IMR-90 (cell line): ENCODE measurements at regions not wholly inside any gene's neighbourhood (a gene's known extent, or its start where the extent isn't known, plus 50 kb on each side); places are given as distances from the start of the nearest gene placed in this dataset.

Source experiments
- ATAC-seq: fragments of 200-7000 bp; cut with Tn5 transposase; 2 replicates; pipeline ENCODE4 v1.9.1; 2020; ENCODE audit warnings: low read depth, mild to moderate bottlenecking, moderate library complexity
- BruUV-seq: library from RNA; stranded (reverse); fragments of 400-500 nt; replicated peaks from 2 replicates; lab custom pipeline; 2021; lab: Mats Ljungman, UMichigan
- CTCF ChIA-PET: fragments of 300-600 bp; formaldehyde crosslinking; extraction: SDS; loops from one replicate; lab custom pipeline; 2021; ENCODE audit warnings: antibody characterized with exemption; lab: Yijun Ruan, JAX
- POLR2A ChIA-PET: fragments of 300-600 bp; sonication (Branson Sonifier 250); formaldehyde crosslinking; loops from one replicate; lab custom pipeline; 2022; ENCODE audit warnings: antibody characterized with exemption; ENCODE audit not compliant: unreplicated experiment; lab: Charles Lee
- DNase-seq: peaks from one replicate; pipeline ENCODE4 v3.0.0; 2013
- H2AFZ ChIP-seq: replicated peaks from 2 replicates; pipeline ENCODE3; 2013; ENCODE audit warnings: low read length, mild to moderate bottlenecking; ENCODE audit not compliant: poor library complexity
- H2AK5ac ChIP-seq: 2 replicates; pipeline ENCODE4 v1.6.1; 2013; ENCODE audit warnings: low read depth, low read length, inconsistent platforms
- H2AK9ac ChIP-seq: replicated peaks from 2 replicates; pipeline ENCODE3; 2013; ENCODE audit warnings: mild to moderate bottlenecking, low read depth, low read length, moderate library complexity; ENCODE audit not compliant: poor library complexity
- H2BK120ac ChIP-seq: 2 replicates; pipeline ENCODE4 v1.6.1; 2013; ENCODE audit warnings: low read depth, low read length, inconsistent platforms
- H2BK15ac ChIP-seq: 3 replicates; pipeline ENCODE4 v1.6.1; 2013; ENCODE audit warnings: low read depth, low read length, inconsistent platforms
- H2BK20ac ChIP-seq: 2 replicates; pipeline ENCODE4 v1.6.1; 2013; ENCODE audit warnings: low read depth, mild to moderate bottlenecking, inconsistent platforms, low read length, moderate library complexity
- H2BK5ac ChIP-seq: 2 replicates; pipeline ENCODE4 v1.6.1; 2013; ENCODE audit warnings: mild to moderate bottlenecking, low read depth, low read length, inconsistent platforms; ENCODE audit not compliant: poor library complexity, severe bottlenecking
- H3K14ac ChIP-seq: replicated peaks from 2 replicates; pipeline ENCODE4 v1.6.1; 2013; ENCODE audit warnings: low read depth, low read length, inconsistent platforms
- H3K18ac ChIP-seq: 2 replicates; pipeline ENCODE4 v1.6.1; 2013; ENCODE audit warnings: low read depth, low read length, control low read depth
- H3K23ac ChIP-seq: 2 replicates; pipeline ENCODE4 v1.6.1; 2013; ENCODE audit warnings: low read depth, low read length, inconsistent platforms
- H3K27ac ChIP-seq: 2 replicates; pipeline ENCODE4 v1.5.1; 2013; ENCODE audit warnings: mild to moderate bottlenecking, control low read depth, low read length; ENCODE audit not compliant: insufficient read depth
- H3K27me3 ChIP-seq: 2 replicates; pipeline ENCODE4 v1.6.1; 2013; ENCODE audit warnings: low read length; ENCODE audit not compliant: control insufficient read depth, insufficient read depth
- H3K36me3 ChIP-seq: 2 replicates; pipeline ENCODE4 v1.6.1; 2013; ENCODE audit warnings: low read length, mixed read lengths; ENCODE audit not compliant: control insufficient read depth, insufficient read depth
- H3K4ac ChIP-seq: 2 replicates; pipeline ENCODE4 v1.6.1; 2013; ENCODE audit warnings: low read depth, low read length, inconsistent platforms
- H3K4me1 ChIP-seq: 2 replicates; pipeline ENCODE4 v1.6.1; 2013; ENCODE audit warnings: low read length, mixed read lengths; ENCODE audit not compliant: control insufficient read depth, insufficient read depth
- H3K4me2 ChIP-seq: 2 replicates; pipeline ENCODE4 v1.6.1; 2013; ENCODE audit warnings: low read depth, mild to moderate bottlenecking, control low read depth, low read length, moderate library complexity
- H3K4me3 ChIP-seq: 2 replicates; pipeline ENCODE4 v1.5.1; 2013; ENCODE audit warnings: low read depth, mild to moderate bottlenecking, control low read depth, low read length, moderate library complexity; ENCODE audit not compliant: insufficient read depth
- H3K56ac ChIP-seq: 2 replicates; pipeline ENCODE4 v1.6.1; 2013; ENCODE audit warnings: low read length, inconsistent platforms; ENCODE audit not compliant: insufficient read depth; ENCODE audit errors: extremely low read depth
- H3K79me1 ChIP-seq, 2 experiments: 2 replicates each; pipeline ENCODE4 v1.6.1; 2013; ENCODE audit warnings: low read length in 2 of 2, inconsistent platforms in 1 of 2, low read depth in 1 of 2
- H3K9ac ChIP-seq: 2 replicates; pipeline ENCODE4 v1.6.1; 2013; ENCODE audit warnings: low read depth, low read length, control low read depth
- H3K9me1 ChIP-seq: 2 replicates; pipeline ENCODE4 v1.6.1; 2013; ENCODE audit warnings: low read length, inconsistent platforms; ENCODE audit not compliant: insufficient read depth
- H3K9me3 ChIP-seq: 2 replicates; pipeline ENCODE4 v1.6.1; 2013; ENCODE audit warnings: low read length; ENCODE audit not compliant: control insufficient read depth, insufficient read depth
- H4K20me1 ChIP-seq: 2 replicates; pipeline ENCODE4 v1.6.1; 2013; ENCODE audit warnings: low read length, inconsistent platforms; ENCODE audit not compliant: insufficient read depth
- H4K5ac ChIP-seq: 2 replicates; pipeline ENCODE4 v1.6.1; 2013; ENCODE audit warnings: mild to moderate bottlenecking, low read depth, low read length, control low read depth
- H4K8ac ChIP-seq, 2 experiments: 2 replicates each; pipeline ENCODE4 v1.6.1; 2013; ENCODE audit warnings: low read depth in 2 of 2, low read length in 2 of 2, control low read depth in 1 of 2, inconsistent platforms in 1 of 2
- H4K91ac ChIP-seq: 2 replicates; pipeline ENCODE4 v1.6.1; 2013; ENCODE audit warnings: low read depth, low read length, inconsistent platforms; ENCODE audit not compliant: insufficient read depth
- BHLHE40 ChIP-seq: fragments of 150-350 bp; IDR thresholded peaks from 2 replicates; pipeline ENCODE4 v1.6.1; 2016; ENCODE audit warnings: mild to moderate bottlenecking, low read depth, low read length
- CHD1 ChIP-seq: IDR thresholded peaks from 2 replicates; pipeline ENCODE4 v1.6.1; 2012; ENCODE audit warnings: low read depth, low read length, improper control_type of control experiment
- ELK1 ChIP-seq: fragments of 150-350 bp; IDR thresholded peaks from 2 replicates; pipeline ENCODE4 v1.6.1; 2016; ENCODE audit warnings: low read depth, mild to moderate bottlenecking, low read length, moderate library complexity, borderline replicate concordance
- MAFK ChIP-seq: IDR thresholded peaks from 2 replicates; pipeline ENCODE4 v1.6.1; 2012; ENCODE audit warnings: low read depth, low read length, improper control_type of control experiment
- MAZ ChIP-seq: IDR thresholded peaks from 2 replicates; pipeline ENCODE4 v1.6.1; 2012; ENCODE audit warnings: low read depth, mild to moderate bottlenecking, low read length, improper control_type of control experiment, moderate library complexity, borderline replicate concordance
- NFE2L2 ChIP-seq: fragments of 150-350 bp; IDR thresholded peaks from 2 replicates; pipeline ENCODE4 v1.6.1; 2016; ENCODE audit warnings: low read depth, mild to moderate bottlenecking, low read length
- RAD21 ChIP-seq: IDR thresholded peaks from 2 replicates; pipeline ENCODE4 v1.6.1; 2012; ENCODE audit warnings: low read length, improper control_type of control experiment
- RCOR1 ChIP-seq: IDR thresholded peaks from 2 replicates; pipeline ENCODE4 v1.6.1; 2012; ENCODE audit warnings: mild to moderate bottlenecking, low read length, improper control_type of control experiment; ENCODE audit not compliant: insufficient replicate concordance
- RFX5 ChIP-seq: IDR thresholded peaks from 2 replicates; pipeline ENCODE4 v1.8.0; 2012; ENCODE audit warnings: low read depth, mild to moderate bottlenecking, low read length, moderate library complexity
- SMC3 ChIP-seq: fragments of 150-350 bp; IDR thresholded peaks from 2 replicates; pipeline ENCODE4 v1.6.1; 2016; ENCODE audit warnings: low read depth, mild to moderate bottlenecking, antibody characterized with exemption, low read length, moderate library complexity
- USF2 ChIP-seq: fragments of 150-350 bp; IDR thresholded peaks from 2 replicates; pipeline ENCODE4 v1.6.1; 2017; ENCODE audit warnings: mild to moderate bottlenecking, antibody characterized with exemption, low read length, low read depth
- WGBS, 2 experiments: methylation state at CpG; one replicate each; pipeline versions ENCODE4 v1.1.5 to v1.1.7; 2013; ENCODE audit warnings: missing lambda C conversion rate in 2 of 2; ENCODE audit not compliant: insufficient read length in 1 of 2; ENCODE audit errors: extremely low coverage in 2 of 2; 5-methylcytosine and 5-hydroxymethylcytosine counted together
- dilution Hi-C: fragments of 300-500 bp; cut with HindIII; formaldehyde crosslinking; loops from one replicate; pipeline ENCODE4 v1.14.3; 2018; ENCODE audit warnings: low sequenced_read_pairs; ENCODE audit not compliant: unreplicated experiment
- in situ Hi-C: fragments of 300-500 bp; cut with MboI; formaldehyde crosslinking; loops from 3 replicates; pipeline ENCODE4 v1.14.3; 2019; ENCODE audit warnings: low sequenced_read_pairs, inconsistent platforms, mixed read lengths
- intact Hi-C: fragments of 100-400 bp; cut with micrococcal nuclease; formaldehyde crosslinking; loops from 2 replicates; pipeline ENCODE4 v1.10.0; 2022
- TF ChIP-seq, protein P1 (sequence below): conservative IDR thresholded peaks from 2 replicates; pipeline ENCODE4 v1.5.1; 2012; ENCODE audit warnings: mild to moderate bottlenecking, low read depth, low read length, improper control_type of control experiment

DNA sequence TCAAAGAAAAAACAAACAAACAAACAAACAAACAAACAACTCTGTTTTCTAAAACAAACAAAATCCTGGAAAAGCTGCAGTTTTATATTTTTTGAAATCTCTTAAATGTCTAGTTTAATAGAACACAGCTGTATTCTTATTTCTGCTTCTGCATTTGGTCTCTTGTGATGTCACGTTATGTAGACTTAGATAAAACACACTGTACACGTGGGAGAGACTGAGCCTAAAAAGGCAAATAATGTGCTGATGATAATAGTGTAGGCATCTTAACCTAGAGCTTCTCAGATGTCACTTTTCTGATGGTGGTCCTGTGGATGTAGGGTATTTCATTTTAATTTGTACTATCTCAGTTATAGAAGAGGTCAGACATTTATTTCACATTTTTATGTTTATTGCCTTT lies 261.7 kb downstream of the UTRN start:
- Histone ChIP-seq H4K91ac (no peak overlapping the region), H3K23ac (no peak overlapping the region), H2BK120ac (no peak overlapping the region), H2AK5ac (no peak overlapping the region), H3K9me3 (no peaks in the 10 kb centered on the region), H3K27me3 (no peaks in the 10 kb centered on the region), H3K9me1 (0 out of 2 replicates have a peak, but pooled peaks cover 3% of the 10 kb centered on the region), H3K4me2 (no peak overlapping the region), H4K20me1 (no peaks in the 10 kb centered on the region), H3K9ac (no peak overlapping the region), H3K4me1 (no peaks in the 10 kb centered on the region), H2AK9ac (no peak overlapping the region), H4K5ac (no peak overlapping the region), H2BK20ac (no peak overlapping the region), H4K8ac (no peak overlapping the region), H2BK5ac (no peak overlapping the region), H3K14ac (no peak overlapping the region), H3K4me3 (no peak overlapping the region), H3K18ac (no peak overlapping the region), H2AFZ (no peak overlapping the region), H2BK15ac (no peak overlapping the region), H3K56ac (no peak overlapping the region), H3K79me1 (no peaks in the 10 kb centered on the region), H3K27ac (no peak overlapping the region), H3K4ac (no peak overlapping the region), H3K36me3 (peaks cover 10% of the 10 kb centered on the region)
- CTCF ChIA-PET, result interaction anchor here (1.1 kb wide), 1 partner anchor 12 kb away, joined by 4 read pairs; no protein-coding TSS in a partner anchor
- ATAC-seq, result no peak
- intact Hi-C loops (loop anchor here (1.0 to 5.0 kb wide), 2 partner anchors 12 to 260 kb away; partner anchors contain the start of gene UTRN), in situ Hi-C loops (no loop called here), dilution Hi-C loops (no loop called here)
- POLR2A ChIA-PET, result no interaction called here
- no TSS peak for BruUV-seq
- WGBS, 2 experiments, result no CpG with 5 or more reads among the region's 2 CpGs
- DNase-seq, result no peak
- TF ChIP-seq MAZ (no peak), BHLHE40 (no peak), MAFK (no peak), SMC3 (no peak), RAD21 (no peak), RCOR1 (no peak), RFX5 (no peak), USF2 (no peak), CHD1 (no peak), NFE2L2 (no peak), ELK1 (no peak)
- TF ChIP-seq, protein P1, sequence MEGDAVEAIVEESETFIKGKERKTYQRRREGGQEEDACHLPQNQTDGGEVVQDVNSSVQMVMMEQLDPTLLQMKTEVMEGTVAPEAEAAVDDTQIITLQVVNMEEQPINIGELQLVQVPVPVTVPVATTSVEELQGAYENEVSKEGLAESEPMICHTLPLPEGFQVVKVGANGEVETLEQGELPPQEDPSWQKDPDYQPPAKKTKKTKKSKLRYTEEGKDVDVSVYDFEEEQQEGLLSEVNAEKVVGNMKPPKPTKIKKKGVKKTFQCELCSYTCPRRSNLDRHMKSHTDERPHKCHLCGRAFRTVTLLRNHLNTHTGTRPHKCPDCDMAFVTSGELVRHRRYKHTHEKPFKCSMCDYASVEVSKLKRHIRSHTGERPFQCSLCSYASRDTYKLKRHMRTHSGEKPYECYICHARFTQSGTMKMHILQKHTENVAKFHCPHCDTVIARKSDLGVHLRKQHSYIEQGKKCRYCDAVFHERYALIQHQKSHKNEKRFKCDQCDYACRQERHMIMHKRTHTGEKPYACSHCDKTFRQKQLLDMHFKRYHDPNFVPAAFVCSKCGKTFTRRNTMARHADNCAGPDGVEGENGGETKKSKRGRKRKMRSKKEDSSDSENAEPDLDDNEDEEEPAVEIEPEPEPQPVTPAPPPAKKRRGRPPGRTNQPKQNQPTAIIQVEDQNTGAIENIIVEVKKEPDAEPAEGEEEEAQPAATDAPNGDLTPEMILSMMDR, result no peak
